ENCODE measurements at regions not wholly inside any gene's neighbourhood (a gene's known extent, or its start where the extent isn't known, plus 50 kb on each side); places are given as distances from the start of the nearest gene placed in this dataset.

DNA sequence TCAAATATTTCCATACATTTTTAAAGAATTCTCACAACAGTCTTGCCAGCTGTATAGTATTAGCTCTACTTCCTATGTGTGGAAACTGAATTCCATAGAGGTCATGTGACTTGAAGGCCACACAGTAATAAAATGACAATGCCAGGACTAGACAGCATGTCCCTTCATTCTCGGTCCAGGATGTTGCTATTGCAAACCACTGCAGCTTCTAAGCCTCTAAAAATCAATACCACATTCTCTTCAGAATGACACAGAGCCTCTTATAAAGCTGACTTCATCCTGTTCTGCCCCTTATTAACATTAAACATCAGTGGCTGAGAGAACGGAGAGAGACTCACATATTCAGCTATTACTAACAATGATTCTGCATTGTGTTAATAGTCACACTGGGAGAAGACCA, 240.3 kb upstream of the PEX5L start:
- DNase-seq (ENCODE audit: low read depth, low spot score), result no peak
- H3K4me3 ChIP-seq (ENCODE audit: low read depth, low read length), result no peak overlapping the region
- TF ChIP-seq, protein P1, sequence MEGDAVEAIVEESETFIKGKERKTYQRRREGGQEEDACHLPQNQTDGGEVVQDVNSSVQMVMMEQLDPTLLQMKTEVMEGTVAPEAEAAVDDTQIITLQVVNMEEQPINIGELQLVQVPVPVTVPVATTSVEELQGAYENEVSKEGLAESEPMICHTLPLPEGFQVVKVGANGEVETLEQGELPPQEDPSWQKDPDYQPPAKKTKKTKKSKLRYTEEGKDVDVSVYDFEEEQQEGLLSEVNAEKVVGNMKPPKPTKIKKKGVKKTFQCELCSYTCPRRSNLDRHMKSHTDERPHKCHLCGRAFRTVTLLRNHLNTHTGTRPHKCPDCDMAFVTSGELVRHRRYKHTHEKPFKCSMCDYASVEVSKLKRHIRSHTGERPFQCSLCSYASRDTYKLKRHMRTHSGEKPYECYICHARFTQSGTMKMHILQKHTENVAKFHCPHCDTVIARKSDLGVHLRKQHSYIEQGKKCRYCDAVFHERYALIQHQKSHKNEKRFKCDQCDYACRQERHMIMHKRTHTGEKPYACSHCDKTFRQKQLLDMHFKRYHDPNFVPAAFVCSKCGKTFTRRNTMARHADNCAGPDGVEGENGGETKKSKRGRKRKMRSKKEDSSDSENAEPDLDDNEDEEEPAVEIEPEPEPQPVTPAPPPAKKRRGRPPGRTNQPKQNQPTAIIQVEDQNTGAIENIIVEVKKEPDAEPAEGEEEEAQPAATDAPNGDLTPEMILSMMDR (IDR thresholded peaks at IDR 0.05; ENCODE audit: insufficient read depth, low read length, missing control alignments), result no peak
- CTCF ChIA-PET, result interaction anchor here (1.3 kb wide), 1 partner anchor 318 kb away, joined by 3 read pairs; no protein-coding TSS in a partner anchor
- POLR2A ChIA-PET, result no interaction called here

DNA sequence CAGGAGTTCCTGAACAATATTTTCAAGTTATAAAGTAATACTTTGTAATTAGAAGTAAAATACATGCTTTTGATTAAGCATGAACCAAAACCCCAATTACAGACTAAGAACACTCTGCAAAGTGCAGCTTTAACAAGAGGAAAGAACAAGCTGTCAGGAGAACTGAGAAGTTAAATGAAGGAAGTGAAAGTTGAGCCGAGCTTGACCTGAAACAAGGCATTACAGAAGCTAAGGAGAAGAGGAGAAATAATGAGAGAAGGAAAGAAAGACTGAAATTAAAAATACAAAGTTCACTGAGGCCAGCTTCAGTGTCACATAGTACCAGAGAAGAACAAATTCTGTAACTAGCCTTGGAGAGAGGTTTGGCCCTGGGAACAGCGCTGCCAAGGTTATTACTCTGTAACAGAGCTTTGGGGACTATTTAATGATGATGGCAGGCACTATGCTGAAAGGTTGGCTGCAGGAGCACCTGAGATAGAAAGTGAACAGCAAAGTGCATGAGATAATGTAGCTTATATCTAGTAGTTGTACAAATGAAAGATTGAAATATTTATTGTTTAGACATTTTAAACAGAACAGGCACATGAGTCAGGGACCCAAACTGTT, 241.9 kb upstream of the PEX5L start:
- ChIA-PET CTCF (no interaction called here), POLR2A (no interaction called here)
- TF ChIP-seq, protein P1 (IDR thresholded peaks at IDR 0.05; ENCODE audit: insufficient read depth, low read length, missing control alignments), result no peak
- no peak for DNase-seq (ENCODE audit: low read depth, low spot score)
- H3K4me3 ChIP-seq (ENCODE audit: low read depth, low read length), result no peak overlapping the region

- peak; percentile 37 for DNase-seq (ENCODE audit: low read depth, low spot score)
- ChIA-PET POLR2A (interaction anchor here (0.8 kb wide), 1 partner anchor 58 kb away, joined by 4 read pairs; no protein-coding TSS in a partner anchor), CTCF (no interaction called here)
- TF ChIP-seq, protein P1 (IDR thresholded peaks at IDR 0.05; ENCODE audit: insufficient read depth, low read length, missing control alignments), result no peak
- no peak overlapping the region for H3K4me3 ChIP-seq (ENCODE audit: low read depth, low read length)
Measured at GRCh38 chr3:180280555-180280954, 243.8 kb upstream of the PEX5L start.

DNA sequence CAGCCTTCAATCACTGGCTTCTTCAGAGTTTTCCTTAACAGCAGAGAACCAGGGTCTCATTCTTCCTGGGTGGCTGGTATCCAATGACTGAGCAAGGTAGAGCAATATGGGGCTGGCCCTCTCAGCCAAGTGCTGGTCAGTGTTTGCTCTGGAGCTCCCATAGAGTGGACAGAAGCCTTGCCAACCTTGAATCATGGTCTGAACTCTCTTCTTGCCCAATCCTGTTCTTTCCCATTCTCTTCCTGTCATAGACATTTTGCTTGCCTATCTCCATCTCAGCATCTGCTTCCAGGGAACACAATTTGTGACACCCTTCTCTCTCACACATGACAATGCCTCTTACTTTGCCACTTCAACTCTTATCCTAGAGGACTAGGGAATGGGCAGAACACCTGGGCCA, 245.6 kb upstream of the PEX5L start:
- no peak overlapping the region for H3K4me3 ChIP-seq (ENCODE audit: low read depth, low read length)
- TF ChIP-seq, protein P1 (IDR thresholded peaks at IDR 0.05; ENCODE audit: insufficient read depth, low read length, missing control alignments), result no peak
- ChIA-PET POLR2A (no interaction called here), CTCF (no interaction called here)
- DNase-seq (ENCODE audit: low read depth, low spot score), result no peak

DNA sequence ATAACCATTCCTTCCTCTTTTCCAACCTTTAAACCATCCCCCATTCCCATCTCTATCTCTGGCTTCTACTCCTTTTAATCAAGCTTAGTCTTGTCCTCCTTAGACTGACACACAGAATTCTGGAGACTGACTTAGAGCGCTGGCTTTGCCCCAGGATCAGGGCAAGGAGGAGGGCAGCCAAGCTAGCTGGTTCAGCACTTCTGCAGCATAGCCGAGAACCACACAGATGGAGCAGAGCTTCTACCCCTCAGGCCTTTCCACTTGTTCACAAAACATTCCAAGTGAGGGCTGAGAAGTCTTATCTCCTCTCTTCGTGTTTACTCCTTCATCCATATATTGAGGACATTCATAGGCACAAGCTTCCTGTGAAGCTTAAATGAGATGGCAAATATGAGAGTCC, 246.5 kb upstream of the PEX5L start:
- TF ChIP-seq, protein P1 (IDR thresholded peaks at IDR 0.05; ENCODE audit: insufficient read depth, low read length, missing control alignments), result no peak
- POLR2A ChIA-PET, result no interaction called here
- H3K4me3 ChIP-seq (ENCODE audit: low read depth, low read length), result no peak overlapping the region
- DNase-seq (ENCODE audit: low read depth, low spot score), result no peak
- CTCF ChIA-PET, result no interaction called here

DNA sequence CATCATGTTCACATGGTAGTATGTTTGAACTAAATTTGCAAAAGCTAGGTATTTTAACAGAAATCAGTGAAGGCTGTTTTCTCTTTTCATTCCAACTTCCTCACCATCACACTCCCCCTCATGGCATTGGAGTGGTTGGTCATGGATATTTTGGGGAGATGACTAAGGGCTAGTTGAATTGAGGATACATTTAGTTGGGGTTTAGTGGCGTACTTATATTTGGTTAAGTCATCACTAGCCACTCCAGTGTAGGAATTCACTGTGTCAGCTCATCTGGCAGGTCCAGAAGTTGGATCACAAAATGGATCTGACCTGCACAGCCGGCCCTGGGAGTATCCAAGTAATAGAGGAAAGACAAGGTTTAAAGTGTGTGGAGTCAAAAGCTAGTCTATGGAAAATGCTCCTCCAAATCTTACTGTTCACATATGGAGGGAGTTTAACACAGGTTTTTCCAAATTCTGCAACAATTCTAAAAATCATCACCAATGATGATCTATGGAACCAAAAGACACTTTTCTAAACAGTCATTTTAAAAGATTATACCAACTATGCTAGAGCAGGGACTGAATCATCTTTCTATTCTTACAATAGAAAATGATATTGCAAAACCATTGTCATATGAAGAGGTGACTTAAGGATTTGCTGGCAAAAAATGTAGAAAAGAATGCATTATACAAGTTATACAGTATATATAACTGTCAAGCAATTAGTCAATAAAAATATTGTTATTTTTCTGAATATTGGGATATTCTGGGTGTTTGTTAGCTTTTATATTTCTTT, 247.8 kb upstream of the PEX5L start:
- ChIA-PET CTCF (no interaction called here), POLR2A (no interaction called here)
- no peak for DNase-seq (ENCODE audit: low read depth, low spot score)
- TF ChIP-seq, protein P1 (IDR thresholded peaks at IDR 0.05; ENCODE audit: insufficient read depth, low read length, missing control alignments), result no peak
- no peak overlapping the region for H3K4me3 ChIP-seq (ENCODE audit: low read depth, low read length)

Data from AG04449 (cell line).